GM21360 (cell line): ENCODE measurements at regions not wholly inside any gene's neighbourhood (a gene's known extent, or its start where the extent isn't known, plus 50 kb on each side); places are given as distances from the start of the nearest gene placed in this dataset.

Source experiments
- ATAC-seq: cut with Tn5 transposase; IDR thresholded peaks from one replicate; pipeline ENCODE4 v1.9.1; 2021; ENCODE audit warnings: mild to moderate bottlenecking, moderate library complexity; ENCODE audit not compliant: unreplicated experiment

DNA sequence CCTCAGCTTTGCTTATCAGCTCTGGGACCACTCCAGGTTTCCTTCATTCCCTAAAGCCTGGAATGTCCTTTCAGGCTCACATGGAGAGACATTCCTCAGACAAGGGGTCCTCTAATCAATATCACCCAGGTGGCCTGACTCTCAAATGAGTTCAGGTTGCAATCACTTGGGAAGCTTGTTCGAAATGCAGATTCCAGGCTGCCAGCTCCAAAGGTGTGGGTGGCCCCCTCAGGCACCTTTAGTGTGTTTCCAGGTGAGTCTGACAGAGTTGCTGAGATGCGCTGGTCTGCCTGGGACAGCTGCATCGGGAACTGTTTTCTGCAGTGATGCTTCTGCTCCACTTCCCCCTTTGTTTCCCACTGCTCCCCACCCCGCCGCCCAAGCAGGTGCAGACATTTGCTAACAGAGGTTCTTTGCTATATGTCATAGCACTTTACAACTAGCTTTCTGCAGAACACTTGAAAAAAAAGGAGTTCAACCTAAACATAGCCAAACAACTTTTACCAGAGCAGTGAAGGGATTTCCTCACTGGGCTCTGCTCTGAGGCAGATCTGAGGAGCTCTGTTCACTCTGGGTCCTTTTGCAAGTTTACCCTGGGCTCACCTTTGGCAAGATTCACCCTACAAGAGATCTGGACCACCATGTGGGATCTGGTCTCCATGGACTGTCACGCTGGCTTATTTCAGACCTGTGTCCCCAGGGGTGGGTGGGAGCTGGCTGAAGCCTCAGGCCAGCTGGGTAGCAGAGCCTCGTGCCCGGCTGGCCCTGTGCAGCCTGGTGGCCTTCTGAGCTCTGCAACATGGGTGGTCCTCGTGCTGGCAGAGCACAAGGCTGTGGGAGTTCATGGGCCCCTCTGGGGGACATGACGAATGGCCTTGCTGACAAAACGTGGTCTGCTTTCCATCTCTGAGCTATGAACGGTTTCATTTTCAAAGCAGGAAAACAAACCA is 539.6 kb downstream of the CCDC171 start:
- no peak for ATAC-seq

DNA sequence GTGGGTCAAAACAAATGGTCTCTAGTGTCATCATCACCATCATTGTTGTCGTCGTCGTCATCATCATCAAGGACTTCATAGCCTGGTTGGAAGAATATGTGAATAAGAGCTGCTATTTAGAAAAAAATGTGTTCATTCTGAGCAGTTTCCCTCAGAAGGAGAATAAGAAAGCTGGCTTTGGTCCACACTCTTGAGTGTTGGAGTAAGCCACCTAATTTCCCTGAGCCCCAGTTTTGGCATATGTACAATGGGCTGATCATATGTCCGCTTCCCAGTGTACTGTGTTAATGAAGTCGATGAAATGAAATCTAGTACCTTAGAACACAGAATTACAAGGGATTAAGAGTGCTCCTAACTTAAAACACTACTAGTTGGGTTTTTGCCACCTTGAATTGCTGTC is 545.5 kb downstream of the CCDC171 start:
- no peak for ATAC-seq

DNA sequence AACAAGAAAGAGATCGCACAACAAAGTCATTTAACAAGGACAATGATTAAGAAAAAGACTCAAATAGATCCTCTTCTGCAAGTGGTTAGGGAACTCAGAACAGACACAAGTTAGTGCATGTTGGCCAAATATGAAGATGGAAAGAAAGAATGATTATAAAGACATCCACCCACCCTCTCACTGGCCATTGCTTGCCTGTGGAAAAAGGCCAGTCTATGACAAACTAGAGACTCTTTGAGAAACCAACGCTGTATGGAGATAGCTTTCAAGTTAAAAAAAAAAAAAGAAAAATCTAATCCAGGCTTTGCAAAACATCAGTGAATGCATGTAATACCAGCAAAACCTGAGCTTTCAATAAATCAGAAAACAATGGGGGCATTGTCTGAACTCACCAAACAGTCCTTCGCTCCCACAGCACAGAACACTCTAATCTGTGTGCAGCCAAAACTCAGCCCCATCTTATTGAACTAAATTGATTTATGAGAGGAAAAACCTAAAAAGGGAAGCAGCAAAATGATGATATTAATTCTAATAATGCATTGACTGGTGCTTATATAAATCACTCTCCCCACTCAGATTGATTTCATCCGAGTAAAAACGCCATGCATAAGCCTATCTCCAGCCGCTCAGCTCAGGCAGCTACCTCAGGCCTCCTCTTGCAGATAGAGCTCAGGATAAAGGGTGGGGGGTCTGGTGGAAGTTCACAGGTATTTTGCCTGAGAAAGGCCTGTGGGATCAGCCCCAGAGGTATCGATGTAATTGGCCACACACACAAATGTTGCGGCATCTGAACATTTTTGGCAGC is 547.1 kb downstream of the CCDC171 start:
- no peak for ATAC-seq

DNA sequence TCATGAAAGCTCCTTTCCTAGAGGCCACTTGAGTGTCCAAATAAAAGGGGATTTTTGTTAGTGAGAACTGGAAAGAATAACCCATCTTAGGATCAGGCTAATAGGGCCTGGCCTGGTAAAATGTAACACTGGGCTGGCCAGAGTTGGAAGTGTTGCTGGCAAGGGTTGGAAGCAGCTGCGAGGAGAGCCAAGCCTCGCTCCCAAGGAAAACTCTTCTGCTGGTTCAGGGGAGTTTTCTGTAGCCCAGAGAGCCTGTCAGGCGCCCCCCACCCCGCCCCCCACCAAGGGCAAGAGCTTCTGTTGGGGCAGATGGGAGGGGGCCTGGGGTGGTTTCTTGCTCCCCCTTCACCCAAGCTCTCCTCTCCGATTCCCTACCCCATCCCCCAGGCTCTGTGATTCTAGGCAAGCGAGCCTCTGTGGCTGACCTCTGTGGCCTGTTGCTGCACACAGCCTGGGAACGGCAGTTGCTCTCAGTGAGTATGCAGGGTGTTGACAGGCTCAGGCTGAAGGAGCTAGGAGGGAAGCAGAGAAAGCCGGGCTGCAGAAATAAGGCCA is 547.8 kb downstream of the CCDC171 start:
- no peak for ATAC-seq

DNA sequence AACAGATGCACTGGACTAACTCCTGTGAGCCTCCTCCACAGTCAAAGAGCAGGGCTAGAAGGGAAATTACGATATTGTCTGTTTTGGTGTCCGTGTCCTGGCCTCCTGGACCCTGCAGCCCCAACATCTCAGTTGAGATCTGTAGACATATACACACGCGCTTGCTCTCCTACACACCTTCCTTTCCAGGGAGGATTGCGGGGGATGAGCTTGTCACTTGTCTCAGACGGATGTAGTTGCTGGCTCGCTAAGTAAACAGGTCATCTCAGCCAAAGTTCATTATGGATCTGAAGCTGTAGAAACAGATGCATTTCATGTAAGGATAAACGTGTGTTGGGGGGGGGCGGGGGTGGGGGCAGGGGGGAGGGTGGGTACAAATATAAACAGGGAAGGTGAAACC is 549.3 kb downstream of the CCDC171 start:
- ATAC-seq, result no peak

DNA sequence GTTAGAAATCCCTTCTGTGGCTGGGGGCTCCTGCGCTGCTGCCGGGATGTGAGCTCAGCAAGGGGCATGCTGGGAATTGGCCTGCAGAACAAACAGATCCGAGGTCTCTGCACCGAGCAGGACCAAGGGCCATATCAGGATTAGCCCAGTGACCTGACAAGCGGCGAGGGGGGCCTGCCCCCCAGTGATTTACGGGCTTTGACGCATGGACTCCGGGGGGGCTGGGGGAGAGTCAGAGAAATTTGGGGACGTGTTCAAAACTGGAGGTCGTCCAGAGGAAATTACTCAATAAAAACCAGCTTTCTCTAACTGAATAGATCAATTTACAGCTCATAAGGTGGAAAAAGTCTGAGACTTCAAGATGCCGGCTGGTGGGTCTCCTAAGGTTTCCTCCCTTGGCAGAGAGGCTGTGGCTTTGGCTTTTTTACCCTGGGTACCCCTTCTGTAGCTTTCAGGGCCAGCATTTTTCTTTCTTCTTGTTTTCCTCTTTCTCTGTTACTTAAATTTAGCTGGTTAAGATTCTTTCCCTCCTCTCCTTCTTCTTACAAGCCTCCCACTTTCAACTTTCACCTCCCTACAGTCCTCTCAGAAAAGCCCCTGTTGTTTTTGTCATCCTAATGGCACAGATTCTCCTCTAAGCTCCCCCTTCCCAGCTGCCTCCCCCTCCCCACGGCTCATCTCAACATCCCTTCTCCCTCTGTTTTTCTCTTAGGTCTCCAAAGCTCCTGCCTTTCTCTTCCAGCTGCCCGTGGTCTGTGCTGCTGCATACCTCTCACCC is 551.0 kb downstream of the CCDC171 start:
- no peak for ATAC-seq

- no peak for ATAC-seq
Observed at GRCh38 chr9:16105168-16106020, 552.6 kb downstream of the CCDC171 start.

DNA sequence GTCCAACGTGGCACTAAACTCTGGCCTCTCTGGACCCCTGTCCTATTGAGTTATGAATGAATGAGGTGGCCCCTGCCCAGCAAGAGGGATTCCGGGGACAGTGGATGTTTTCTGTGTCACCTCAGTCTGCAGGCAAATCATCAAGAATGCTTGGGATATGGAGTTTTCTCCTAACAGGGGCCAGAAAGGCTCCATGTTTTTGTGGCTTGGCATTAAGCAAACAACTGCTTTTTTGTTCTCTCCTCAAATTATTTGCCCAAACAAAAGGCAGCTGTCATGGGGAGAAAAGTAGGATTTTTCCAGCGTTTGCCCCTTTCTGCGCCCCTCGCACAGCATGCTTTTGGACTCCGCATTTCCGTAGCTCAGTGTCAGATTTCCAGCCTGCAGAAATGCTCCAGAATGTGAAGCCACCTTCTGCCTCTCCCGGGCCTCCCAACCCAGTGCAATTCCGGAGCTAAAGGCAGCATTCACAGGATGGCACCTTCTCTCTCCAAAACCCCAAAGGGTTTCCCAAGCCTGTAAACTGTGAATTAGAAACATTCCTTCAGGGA is 553.3 kb downstream of the CCDC171 start:
- ATAC-seq, result no peak

GRCh38 chr9:16112116-16112515 is 559.3 kb downstream of the CCDC171 start:
- ATAC-seq, result no peak

- ATAC-seq, result no peak
Observed at GRCh38 chr9:16115994-16116393, 563.2 kb downstream of the CCDC171 start.

DNA sequence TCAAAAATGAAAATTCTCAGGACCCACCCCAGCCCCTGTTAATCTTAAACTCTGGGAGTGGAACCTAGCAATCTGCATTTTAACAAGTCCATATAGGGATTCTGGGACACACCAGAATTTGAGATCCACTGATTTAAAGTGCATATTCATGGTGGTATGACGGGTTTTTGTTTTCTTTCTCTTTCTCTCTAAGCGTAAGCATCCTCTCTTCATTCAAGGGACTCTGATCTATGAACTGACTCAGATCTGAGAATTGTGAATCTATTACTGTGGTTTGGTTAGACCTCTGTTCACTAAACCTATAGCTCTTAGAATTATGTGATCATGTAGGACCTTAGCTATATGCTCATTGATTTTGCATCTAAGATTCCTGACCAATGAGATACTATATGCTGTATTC is 565.2 kb downstream of the CCDC171 start:
- no peak for ATAC-seq

DNA sequence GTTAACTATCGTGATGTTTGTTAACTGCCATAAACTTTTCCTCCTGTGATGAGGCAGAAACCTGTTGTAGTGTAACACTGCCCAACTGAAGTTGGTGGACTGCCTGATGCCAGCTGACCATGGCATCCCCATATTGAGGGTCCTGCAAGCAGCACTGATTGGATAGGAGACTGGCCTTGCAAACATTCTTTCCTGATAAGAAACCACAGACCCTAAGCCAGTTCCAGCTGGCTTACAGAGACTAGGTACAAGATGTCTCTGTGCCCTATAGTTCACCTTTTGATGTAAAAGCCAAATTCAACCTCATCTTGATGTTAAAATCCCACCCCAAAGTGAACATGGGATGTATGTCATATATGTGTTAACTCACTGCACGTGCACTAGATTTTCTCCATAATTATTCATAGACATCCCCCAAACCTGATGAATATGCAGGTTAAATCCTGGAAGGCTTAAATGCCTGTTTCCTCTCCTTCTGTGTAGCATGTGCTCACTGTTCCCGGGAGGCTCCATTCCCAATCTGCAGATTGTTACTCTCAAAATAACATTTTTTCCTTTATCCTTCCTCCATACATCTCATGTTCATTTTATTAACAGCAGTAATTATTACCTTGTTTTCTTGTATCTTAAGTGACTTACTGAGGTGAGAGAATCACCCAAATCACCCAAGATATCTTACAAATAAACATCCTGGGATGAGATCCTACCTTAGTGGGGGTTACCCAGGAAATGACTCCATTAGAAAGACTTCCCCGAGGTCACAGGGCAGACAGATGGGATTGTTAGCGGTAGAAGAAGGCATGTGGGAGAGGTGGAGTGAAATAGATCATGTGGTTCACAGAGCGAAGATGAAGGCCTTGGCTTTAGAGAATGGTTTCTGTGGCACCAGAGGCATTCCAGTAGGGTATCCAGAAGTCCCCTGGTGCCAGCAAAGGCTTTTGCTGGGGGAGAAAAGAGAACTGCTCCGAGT is 566.7 kb downstream of the CCDC171 start:
- no peak for ATAC-seq

- ATAC-seq, result no peak
Observed at GRCh38 chr9:16120231-16120641, 567.4 kb downstream of the CCDC171 start.

DNA sequence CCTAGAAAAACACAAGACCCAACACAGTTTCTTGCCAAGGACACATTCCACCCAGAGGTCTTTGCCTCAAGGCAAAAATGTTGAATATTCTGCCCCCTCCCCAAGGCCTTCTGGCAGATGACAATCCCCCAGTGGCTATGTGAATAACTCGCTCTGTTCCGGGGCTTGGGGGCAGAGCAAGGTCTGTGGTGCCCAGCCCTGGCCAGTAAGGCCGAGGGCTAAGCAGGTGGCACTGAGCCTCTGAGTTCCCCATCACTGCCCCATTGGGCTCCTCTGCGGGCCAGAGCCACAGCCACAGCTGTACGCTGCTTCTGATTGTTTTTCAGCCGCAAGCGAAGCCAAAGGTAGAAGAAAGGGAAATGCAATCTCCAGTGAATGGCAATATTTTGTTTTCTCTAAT is 567.9 kb downstream of the CCDC171 start:
- ATAC-seq, result no peak

DNA sequence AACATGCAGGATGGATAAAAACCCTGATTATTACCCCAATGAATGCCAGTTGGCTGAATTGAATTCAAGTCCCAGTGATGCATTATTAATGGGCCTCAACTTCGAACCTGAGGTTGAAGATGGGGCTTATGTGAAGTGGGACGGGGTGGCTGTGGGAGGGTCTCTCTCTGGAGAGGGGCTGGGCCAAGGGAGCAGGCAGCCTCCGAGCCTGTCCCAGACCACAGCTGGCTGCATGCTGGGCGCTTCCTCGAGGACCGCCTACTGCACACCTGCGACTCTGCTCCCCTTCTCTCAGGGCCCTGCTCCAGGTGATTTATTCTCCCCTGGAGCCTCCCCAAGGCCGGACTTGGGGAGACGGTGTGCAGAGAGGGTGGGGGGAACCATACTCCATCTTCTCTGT is 568.3 kb downstream of the CCDC171 start:
- no peak for ATAC-seq

- ATAC-seq, result no peak
Observed at GRCh38 chr9:16121601-16122286, 568.9 kb downstream of the CCDC171 start.

DNA sequence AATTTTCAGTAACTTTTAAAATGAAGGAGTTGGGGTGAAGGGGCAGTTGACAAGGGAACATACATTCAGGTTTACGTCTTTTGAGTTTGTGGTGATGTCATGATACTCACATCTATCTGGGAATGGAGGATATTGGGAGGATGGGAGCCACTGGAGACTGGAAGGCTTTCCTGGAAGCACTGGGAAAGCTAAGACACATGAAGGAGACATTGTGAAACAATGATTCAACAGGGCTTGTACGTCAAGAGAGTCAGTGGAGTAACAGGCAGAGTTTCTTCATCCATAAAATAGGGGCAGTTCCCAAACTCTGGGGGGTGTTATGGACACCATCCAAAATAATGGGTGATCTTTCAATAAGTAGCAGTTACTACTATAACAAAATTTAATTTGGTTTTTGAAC is 572.8 kb downstream of the CCDC171 start:
- no peak for ATAC-seq

DNA sequence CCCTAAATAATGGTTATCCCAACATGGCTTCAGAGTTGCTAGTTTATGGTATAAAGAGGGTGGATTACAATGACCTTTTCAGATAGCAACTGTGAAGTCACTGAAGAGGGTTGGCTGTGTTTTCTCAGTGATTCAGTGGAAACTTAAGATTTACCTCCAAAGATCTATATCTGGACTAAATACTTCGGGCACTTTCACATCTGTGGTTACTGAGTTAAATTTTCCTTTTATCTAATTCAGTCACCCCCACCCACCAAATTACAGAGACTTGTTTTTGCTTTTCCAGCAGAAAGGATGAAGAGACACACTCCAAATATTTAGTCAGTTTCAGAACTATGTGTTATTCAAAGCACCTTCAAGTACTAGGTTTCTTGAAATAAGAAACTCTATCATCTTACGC is 573.2 kb downstream of the CCDC171 start:
- ATAC-seq, result no peak
